AG09309 (cell line): ENCODE measurements at regions not wholly inside any gene's neighbourhood (a gene's known extent, or its start where the extent isn't known, plus 50 kb on each side); places are given as distances from the start of the nearest gene placed in this dataset.
A peak's percentile ranks its signal among the peaks of the same experiment; 100 is the strongest.

Experiments used
- DNase-seq: peaks from one replicate; pipeline ENCODE4 v3.0.0-alpha.2; 2010; ENCODE audit warnings: low read depth
- H3K4me3 ChIP-seq: 2 replicates; pipeline ENCODE4 v1.5.1; 2011; ENCODE audit warnings: mild to moderate bottlenecking, low read depth, low read length, moderate library complexity; ENCODE audit not compliant: control insufficient read depth
- TF ChIP-seq, protein P1 (sequence below): IDR thresholded peaks from 2 replicates; pipeline ENCODE4 v1.5.1; 2011; ENCODE audit warnings: mild to moderate bottlenecking, low read depth, low read length, inconsistent platforms; ENCODE audit not compliant: insufficient read depth, control insufficient read depth; ENCODE audit errors: missing control alignments

GRCh38 chr3:86605166-86605565 lies 385.8 kb downstream of the VGLL3 start:
- TF ChIP-seq, protein P1, sequence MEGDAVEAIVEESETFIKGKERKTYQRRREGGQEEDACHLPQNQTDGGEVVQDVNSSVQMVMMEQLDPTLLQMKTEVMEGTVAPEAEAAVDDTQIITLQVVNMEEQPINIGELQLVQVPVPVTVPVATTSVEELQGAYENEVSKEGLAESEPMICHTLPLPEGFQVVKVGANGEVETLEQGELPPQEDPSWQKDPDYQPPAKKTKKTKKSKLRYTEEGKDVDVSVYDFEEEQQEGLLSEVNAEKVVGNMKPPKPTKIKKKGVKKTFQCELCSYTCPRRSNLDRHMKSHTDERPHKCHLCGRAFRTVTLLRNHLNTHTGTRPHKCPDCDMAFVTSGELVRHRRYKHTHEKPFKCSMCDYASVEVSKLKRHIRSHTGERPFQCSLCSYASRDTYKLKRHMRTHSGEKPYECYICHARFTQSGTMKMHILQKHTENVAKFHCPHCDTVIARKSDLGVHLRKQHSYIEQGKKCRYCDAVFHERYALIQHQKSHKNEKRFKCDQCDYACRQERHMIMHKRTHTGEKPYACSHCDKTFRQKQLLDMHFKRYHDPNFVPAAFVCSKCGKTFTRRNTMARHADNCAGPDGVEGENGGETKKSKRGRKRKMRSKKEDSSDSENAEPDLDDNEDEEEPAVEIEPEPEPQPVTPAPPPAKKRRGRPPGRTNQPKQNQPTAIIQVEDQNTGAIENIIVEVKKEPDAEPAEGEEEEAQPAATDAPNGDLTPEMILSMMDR = no peak
- H3K4me3 ChIP-seq = no peak overlapping the region
- no peak for DNase-seq

DNA sequence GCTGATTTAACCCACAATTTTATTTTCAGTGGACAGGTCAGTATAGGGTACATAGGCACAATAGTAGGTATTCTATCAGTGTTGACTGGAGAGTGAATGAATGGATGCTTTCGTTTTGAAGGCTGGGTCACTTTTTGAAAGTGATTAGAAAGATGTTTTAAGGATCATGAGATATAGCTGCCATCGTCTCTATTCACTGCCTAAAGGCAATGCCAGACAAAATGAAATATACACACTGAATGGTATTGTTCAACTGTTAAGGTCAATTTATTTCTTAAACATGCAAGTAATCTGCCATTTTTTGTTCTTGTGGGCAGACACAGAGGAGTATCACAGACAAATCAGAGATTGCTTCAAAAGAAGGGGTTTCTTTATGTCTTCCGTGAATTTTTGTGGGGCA lies 395.3 kb downstream of the VGLL3 start:
- H3K4me3 ChIP-seq = no peak overlapping the region
- no peak for DNase-seq
- TF ChIP-seq, protein P1 = no peak

- TF ChIP-seq, protein P1 = no peak
- DNase-seq = no peak
- no peak overlapping the region for H3K4me3 ChIP-seq
These were observed 396.1 kb downstream of the VGLL3 start for GRCh38 chr3:86594838-86595237.

DNA sequence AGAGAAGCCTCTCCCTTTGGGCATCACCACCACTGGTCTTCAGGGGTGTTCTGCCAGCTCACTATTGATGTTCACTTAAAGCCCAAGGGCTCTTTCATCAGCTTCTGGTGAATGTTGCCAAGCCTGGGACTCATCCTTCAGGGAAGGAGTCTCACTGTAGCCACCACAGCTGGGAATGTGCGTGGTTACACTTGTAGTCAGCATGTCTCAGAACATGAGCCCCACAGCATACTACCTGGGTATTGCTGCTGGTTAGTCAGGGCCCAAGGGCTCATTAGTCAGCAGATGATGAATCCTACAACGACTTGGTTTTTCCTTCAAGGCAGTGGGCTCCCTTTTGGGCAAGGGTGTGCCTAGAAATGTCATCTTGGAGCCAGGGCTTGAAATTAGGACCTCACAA lies 412.9 kb downstream of the VGLL3 start:
- TF ChIP-seq, protein P1 = no peak
- DNase-seq = no peak
- H3K4me3 ChIP-seq = no peak overlapping the region

GRCh38 chr3:86563400-86563970 lies 427.5 kb downstream of the VGLL3 start:
- no peak overlapping the region for H3K4me3 ChIP-seq
- TF ChIP-seq, protein P1 = peak; percentile 53
- DNase-seq = peak; percentile 5

DNA sequence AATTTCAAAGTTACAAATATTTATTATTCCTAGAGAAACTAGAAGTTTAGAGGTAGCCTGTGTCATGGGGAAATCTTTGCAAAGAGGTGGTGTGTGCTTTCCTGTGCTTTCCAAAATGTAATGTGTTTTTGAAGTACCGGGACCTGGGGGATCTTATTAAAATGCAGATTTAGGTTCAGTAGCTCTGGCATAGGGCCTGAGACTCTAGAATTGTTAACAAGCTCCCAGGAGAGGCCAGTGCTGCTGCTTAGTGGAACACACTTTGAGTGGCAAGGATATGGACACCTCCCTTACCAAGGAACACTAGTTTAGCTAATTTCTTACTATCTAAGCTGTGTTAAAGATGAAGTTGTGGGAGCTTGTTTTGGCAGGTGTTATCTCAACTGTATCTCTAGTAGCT lies 428.9 kb downstream of the VGLL3 start:
- DNase-seq = no peak
- no peak overlapping the region for H3K4me3 ChIP-seq
- TF ChIP-seq, protein P1 = no peak

- DNase-seq = no peak
- TF ChIP-seq, protein P1 = no peak
- H3K4me3 ChIP-seq = no peak overlapping the region
These were observed 429.7 kb downstream of the VGLL3 start for GRCh38 chr3:86561215-86561614.
